ENCODE measurements at regions not wholly inside any gene's neighbourhood (a gene's known extent, or its start where the extent isn't known, plus 50 kb on each side); places are given as distances from the start of the nearest gene placed in this dataset.

- ChIA-PET CTCF (interaction anchor here (0.6 kb wide), 1 partner anchor 80 kb away, joined by 6 read pairs; no protein-coding TSS in a partner anchor), POLR2A (no interaction called here)
- TF ChIP-seq TARDBP (IDR thresholded peaks at IDR 0.05) = no peak
- TF ChIP-seq L3MBTL2 (conservative IDR thresholded peaks at IDR 0.05) = no peak
- no peak for TF ChIP-seq SP1 (IDR thresholded peaks at IDR 0.05)
- TF ChIP-seq FOXK2 (IDR thresholded peaks at IDR 0.05) = no peak
- TF ChIP-seq FOXA1 (IDR thresholded peaks at IDR 0.05) = no peak
- TF ChIP-seq PKNOX1 (IDR thresholded peaks at IDR 0.05) = no peak
- no peak for TF ChIP-seq ARNT (IDR thresholded peaks at IDR 0.05)
- TF ChIP-seq ZNF384 (IDR thresholded peaks at IDR 0.05) = no peak
- no peak for DNase-seq (ENCODE audit: extremely low spot score)
These were observed 1575.8 kb downstream of the STIM2 start for GRCh38 chr4:28436191-28437080.

GRCh38 chr4:28443371-28443770, 1582.7 kb downstream of the STIM2 start:
- CTCF ChIA-PET = no interaction called here
- no peak for DNase-seq (ENCODE audit: extremely low spot score)
- POLR2A ChIA-PET = no interaction called here
- TF ChIP-seq HDGF (IDR thresholded peaks at IDR 0.05; ENCODE audit: borderline replicate concordance) (no peak), CTBP1 (IDR thresholded peaks at IDR 0.05; ENCODE audit: borderline replicate concordance) (no peak), ZNF384 (IDR thresholded peaks at IDR 0.05) (no peak), NFRKB (IDR thresholded peaks at IDR 0.05) (no peak), PKNOX1 (IDR thresholded peaks at IDR 0.05) (no peak), SP1 (IDR thresholded peaks at IDR 0.05) (no peak), TARDBP (IDR thresholded peaks at IDR 0.05) (no peak)

GRCh38 chr4:28443801-28444412, 1583.3 kb downstream of the STIM2 start:
- TF ChIP-seq ELF4 (IDR thresholded peaks at IDR 0.05) (no peak), FOXK2 (IDR thresholded peaks at IDR 0.05) (no peak), ARNT (IDR thresholded peaks at IDR 0.05) (no peak), ZNF384 (IDR thresholded peaks at IDR 0.05) (no peak), L3MBTL2 (conservative IDR thresholded peaks at IDR 0.05) (no peak), CTBP1 (IDR thresholded peaks at IDR 0.05; ENCODE audit: borderline replicate concordance) (no peak), TARDBP (IDR thresholded peaks at IDR 0.05) (no peak)
- ChIA-PET POLR2A (no interaction called here), CTCF (no interaction called here)
- no peak for DNase-seq (ENCODE audit: extremely low spot score)

GRCh38 chr4:28444886-28445496, 1584.3 kb downstream of the STIM2 start:
- DNase-seq (ENCODE audit: extremely low spot score) = no peak
- CTCF ChIA-PET = no interaction called here
- POLR2A ChIA-PET = no interaction called here
- no peak for TF ChIP-seq FOXK2 (IDR thresholded peaks at IDR 0.05)
- no peak for TF ChIP-seq SP1 (IDR thresholded peaks at IDR 0.05)

GRCh38 chr4:28449085-28449484, 1588.4 kb downstream of the STIM2 start:
- DNase-seq (ENCODE audit: extremely low spot score) = no peak
- TF ChIP-seq NFRKB (IDR thresholded peaks at IDR 0.05) (no peak), FOXA1 (IDR thresholded peaks at IDR 0.05) (no peak), HDGF (IDR thresholded peaks at IDR 0.05; ENCODE audit: borderline replicate concordance) (no peak), ELF4 (IDR thresholded peaks at IDR 0.05) (no peak), SP1 (IDR thresholded peaks at IDR 0.05) (no peak), LEF1 (IDR thresholded peaks at IDR 0.05; ENCODE audit: borderline replicate concordance) (no peak)
- CTCF ChIA-PET = no interaction called here
- POLR2A ChIA-PET = no interaction called here

- CTCF ChIA-PET = no interaction called here
- no peak for TF ChIP-seq HDGF (IDR thresholded peaks at IDR 0.05; ENCODE audit: borderline replicate concordance)
- no peak for TF ChIP-seq NFRKB (IDR thresholded peaks at IDR 0.05)
- TF ChIP-seq FOXK2 (IDR thresholded peaks at IDR 0.05) = no peak
- TF ChIP-seq ARNT (IDR thresholded peaks at IDR 0.05) = no peak
- no peak for TF ChIP-seq L3MBTL2 (conservative IDR thresholded peaks at IDR 0.05)
- TF ChIP-seq TARDBP (IDR thresholded peaks at IDR 0.05) = no peak
- TF ChIP-seq BHLHE40 (IDR thresholded peaks at IDR 0.05; ENCODE audit: borderline replicate concordance) = no peak
- no peak for DNase-seq (ENCODE audit: extremely low spot score)
- POLR2A ChIA-PET = no interaction called here
These were observed 1590.7 kb downstream of the STIM2 start for GRCh38 chr4:28451346-28451745.

- ChIA-PET CTCF (no interaction called here), POLR2A (no interaction called here)
- DNase-seq (ENCODE audit: extremely low spot score) = no peak
- no peak for TF ChIP-seq ZNF384 (IDR thresholded peaks at IDR 0.05)
- no peak for TF ChIP-seq ELF4 (IDR thresholded peaks at IDR 0.05)
- TF ChIP-seq PKNOX1 (IDR thresholded peaks at IDR 0.05) = no peak
- TF ChIP-seq FOXA1 (IDR thresholded peaks at IDR 0.05) = no peak
- no peak for TF ChIP-seq FOXM1 (IDR thresholded peaks at IDR 0.05; ENCODE audit: borderline replicate concordance)
- no peak for TF ChIP-seq SUZ12 (IDR thresholded peaks at IDR 0.05)
These were observed 1602.4 kb downstream of the STIM2 start for GRCh38 chr4:28462766-28463700.

All from HEK293T (cell line).